Adrenal gland (tissue), 9 donors: ENCODE measurements at regions not wholly inside any gene's neighbourhood (a gene's known extent, or its start where the extent isn't known, plus 50 kb on each side); places are given as distances from the start of the nearest gene placed in this dataset.

Experiments used
- DNase-seq, 7 donors: peaks; one replicate each; pipeline ENCODE4 v3.0.0-alpha.2; 2019 to 2020
- H3K27ac ChIP-seq, 5 donors: fragments of 200-600 bp; sonication (generic) in 4 of 5; 1 replicate in 3 of 5; 2 replicates in 2 of 5; pipeline versions ENCODE4 v1.5.1 to v1.8.0; 2016 to 2020; ENCODE audit warnings: mild to moderate bottlenecking in 1 of 5
- H3K27me3 ChIP-seq: fragments of 200-600 bp; 2 replicates; pipeline ENCODE4 v1.8.0; 2021
- H3K36me3 ChIP-seq, 2 donors: fragments of 200-600 bp; replicated peaks in 1 of 2; 1 replicate in 1 of 2; 2 replicates in 1 of 2; pipeline versions ENCODE4 v1.5.1 to v1.8.0; 2018 to 2022
- H3K4me1 ChIP-seq, 2 donors: fragments of 200-600 bp; replicated peaks in 1 of 2; 1 replicate in 1 of 2; 2 replicates in 1 of 2; pipeline versions ENCODE4 v1.5.1 to v1.8.0; 2018 to 2021
- H3K4me3 ChIP-seq, 4 donors: fragments of 200-600 bp; sonication (generic) in 3 of 4; one replicate each; pipeline ENCODE4 v1.5.1; 2016 to 2018
- H3K9me3 ChIP-seq, 3 donors: fragments of 200-600 bp; sonication (generic) in 1 of 3; replicated peaks in 1 of 3; 1 replicate in 2 of 3; 2 replicates in 1 of 3; pipeline versions ENCODE4 v1.5.1 to v1.8.0; 2016 to 2021
- CTCF ChIP-seq, 6 experiments: fragments of 450-650 bp in 4 of 6; fragments of 200-600 bp in 2 of 6; sonication (generic) in 1 of 6; IDR thresholded peaks; 1 replicate in 5 of 6; 2 replicates in 1 of 6; pipeline versions ENCODE4 v1.5.1 to v1.8.0; 2016 to 2021; ENCODE audit warnings: antibody characterized with exemption in 6 of 6, mild to moderate bottlenecking in 2 of 6, moderate library complexity in 1 of 6
- POLR2A ChIP-seq, 2 donors: fragments of 450-650 bp; IDR thresholded peaks; one replicate each; pipeline ENCODE4 v1.6.1; 2017; ENCODE audit warnings: antibody characterized with exemption in 2 of 2, mild to moderate bottlenecking in 2 of 2, moderate library complexity in 1 of 2
- WGBS, 4 donors: extraction: QIAGEN DNeasy Blood & Tissue Kit in 2 of 4; methylation state at CpG; one replicate each; pipeline versions ENCODE4 v1.1.5 to v1.1.7; 2013 to 2017; 5-methylcytosine and 5-hydroxymethylcytosine counted together
- intact Hi-C, 2 donors: fragments of 100-400 bp; cut with DNase I; formaldehyde crosslinking; loops; one replicate each; pipeline versions ENCODE4 v1.14.1 to v1.15.0; 2022 to 2023
- donor health status: healthy with polysubstance abuse.
- donor health status: Bipolar disorder and iron deficiency.
- donor health status: DM: yes; HTN: yes; CAD: no.
- donor health status: DM: no; HTN: no; CAD: no.
- donor health status: DM: no; HTN: no; CAD: no.

- no peaks in the 10 kb centered on the region for H3K4me1 ChIP-seq
- WGBS, 4 donors = 66 to 69% (median 67%) methylated on average over 2 of the region's 2 CpGs
- DNase-seq = no peak
- H3K36me3 ChIP-seq = no peaks in the 10 kb centered on the region
- H3K27ac ChIP-seq = no peak overlapping the region
- intact Hi-C loops = no loop called here
- no peaks in the 10 kb centered on the region for H3K27me3 ChIP-seq
- no peaks in the 10 kb centered on the region for H3K9me3 ChIP-seq
- no peak for TF ChIP-seq POLR2A (IDR thresholded peaks at IDR 0.05)
- no peak for TF ChIP-seq CTCF (IDR thresholded peaks at IDR 0.05)
- no peak overlapping the region for H3K4me3 ChIP-seq
These were observed 128.0 kb upstream of the MCHR2 start for GRCh38 chr6:100121854-100122609.

- Histone ChIP-seq H3K36me3 (no peaks in the 10 kb centered on the region), H3K4me1 (no peaks in the 10 kb centered on the region), H3K9me3 (no peaks in the 10 kb centered on the region), H3K4me3 (no peak overlapping the region), H3K27me3 (peaks cover 4% of the 10 kb centered on the region), H3K27ac (no peak overlapping the region)
- intact Hi-C loops = loop anchor here (5.0 to 10.0 kb wide), 2 partner anchors 358 to 546 kb away; no protein-coding TSS in a partner anchor
- no peak for DNase-seq
- WGBS, 4 donors = 24 to 33% (median 29%) methylated on average over 4 of the region's 4 CpGs
- TF ChIP-seq CTCF (IDR thresholded peaks at IDR 0.05) (no peak), POLR2A (IDR thresholded peaks at IDR 0.05) (no peak)
These were observed 125.2 kb upstream of the MCHR2 start for GRCh38 chr6:100119261-100119660.

GRCh38 chr6:100118301-100118700 is 124.3 kb upstream of the MCHR2 start:
- H3K27me3 ChIP-seq = peaks cover 4% of the 10 kb centered on the region
- DNase-seq = no peak
- WGBS, 4 donors = 66 to 85% (median 76%) methylated on average over 2 of the region's 2 CpGs
- H3K27ac ChIP-seq = no peak overlapping the region
- H3K4me1 ChIP-seq = no peaks in the 10 kb centered on the region
- TF ChIP-seq POLR2A (IDR thresholded peaks at IDR 0.05) (no peak), CTCF (IDR thresholded peaks at IDR 0.05) (no peak)
- H3K4me3 ChIP-seq = no peak overlapping the region
- intact Hi-C loops = loop anchor here (5.0 to 10.0 kb wide), 2 partner anchors 359 to 546 kb away; no protein-coding TSS in a partner anchor
- H3K36me3 ChIP-seq = no peaks in the 10 kb centered on the region
- no peaks in the 10 kb centered on the region for H3K9me3 ChIP-seq

GRCh38 chr6:100117680-100118079 is 123.7 kb upstream of the MCHR2 start:
- H3K27ac ChIP-seq = no peak overlapping the region
- intact Hi-C loops = loop anchor here (5.0 to 10.0 kb wide), 2 partner anchors 360 to 547 kb away; no protein-coding TSS in a partner anchor
- no peaks in the 10 kb centered on the region for H3K36me3 ChIP-seq
- peaks cover 4% of the 10 kb centered on the region for H3K27me3 ChIP-seq
- no peaks in the 10 kb centered on the region for H3K4me1 ChIP-seq
- TF ChIP-seq POLR2A (IDR thresholded peaks at IDR 0.05) (no peak), CTCF (IDR thresholded peaks at IDR 0.05) (no peak)
- WGBS, 4 donors = 70 to 87% (median 73%) methylated on average over 5 of the region's 5 CpGs
- no peak overlapping the region for H3K4me3 ChIP-seq
- H3K9me3 ChIP-seq = no peaks in the 10 kb centered on the region
- no peak for DNase-seq
